Hepatocyte (in vitro differentiated cells): ENCODE measurements at regions not wholly inside any gene's neighbourhood (a gene's known extent, or its start where the extent isn't known, plus 50 kb on each side); places are given as distances from the start of the nearest gene placed in this dataset.

Source experiments
- EZH2 ChIP-seq: fragments of 200-600 bp; sonication (generic); IDR thresholded peaks from 2 replicates; pipeline ENCODE4 v1.6.1; 2016; ENCODE audit warnings: antibody characterized with exemption, mild to moderate bottlenecking, borderline replicate concordance
- TF ChIP-seq, protein P1 (sequence below): fragments of 200-600 bp; sonication (generic); IDR thresholded peaks from 2 replicates; pipeline ENCODE4 v1.5.1; 2016; ENCODE audit warnings: antibody characterized with exemption, mild to moderate bottlenecking; ENCODE audit not compliant: poor library complexity

DNA sequence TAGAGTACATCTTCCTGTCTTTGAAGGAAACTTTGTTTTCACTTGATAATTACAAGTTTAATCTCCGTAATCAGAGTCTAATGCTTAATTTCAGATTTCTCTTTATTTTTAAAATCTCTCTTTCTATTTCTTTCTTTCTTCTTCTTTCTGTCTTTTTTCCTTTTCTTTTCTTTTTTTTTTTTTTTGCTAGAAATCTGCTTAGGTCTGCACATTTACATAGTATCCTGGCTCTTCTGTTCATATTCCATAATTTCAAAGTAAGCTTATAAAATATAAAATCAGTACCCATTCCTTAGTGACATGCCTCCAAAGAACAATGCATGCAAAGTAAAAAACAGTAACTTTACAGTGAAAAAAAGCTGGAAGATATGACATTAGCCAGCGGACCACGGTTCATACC is 601.7 kb upstream of the VSTM2A start:
- TF ChIP-seq, protein P1, sequence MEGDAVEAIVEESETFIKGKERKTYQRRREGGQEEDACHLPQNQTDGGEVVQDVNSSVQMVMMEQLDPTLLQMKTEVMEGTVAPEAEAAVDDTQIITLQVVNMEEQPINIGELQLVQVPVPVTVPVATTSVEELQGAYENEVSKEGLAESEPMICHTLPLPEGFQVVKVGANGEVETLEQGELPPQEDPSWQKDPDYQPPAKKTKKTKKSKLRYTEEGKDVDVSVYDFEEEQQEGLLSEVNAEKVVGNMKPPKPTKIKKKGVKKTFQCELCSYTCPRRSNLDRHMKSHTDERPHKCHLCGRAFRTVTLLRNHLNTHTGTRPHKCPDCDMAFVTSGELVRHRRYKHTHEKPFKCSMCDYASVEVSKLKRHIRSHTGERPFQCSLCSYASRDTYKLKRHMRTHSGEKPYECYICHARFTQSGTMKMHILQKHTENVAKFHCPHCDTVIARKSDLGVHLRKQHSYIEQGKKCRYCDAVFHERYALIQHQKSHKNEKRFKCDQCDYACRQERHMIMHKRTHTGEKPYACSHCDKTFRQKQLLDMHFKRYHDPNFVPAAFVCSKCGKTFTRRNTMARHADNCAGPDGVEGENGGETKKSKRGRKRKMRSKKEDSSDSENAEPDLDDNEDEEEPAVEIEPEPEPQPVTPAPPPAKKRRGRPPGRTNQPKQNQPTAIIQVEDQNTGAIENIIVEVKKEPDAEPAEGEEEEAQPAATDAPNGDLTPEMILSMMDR = no peak
- no peak for TF ChIP-seq EZH2
